NCI-H226 (cell line): ENCODE measurements at regions not wholly inside any gene's neighbourhood (a gene's known extent, or its start where the extent isn't known, plus 50 kb on each side); places are given as distances from the start of the nearest gene placed in this dataset.
"Not testable (repeated sequence)": the region's sequence is repeated elsewhere in the genome, so short reads cannot be mapped to it uniquely, and the experiment has no call there.

Experiments
- DNase-seq: peaks from one replicate; pipeline ENCODE4 v3.0.0-alpha.2; 2015

- no peak for DNase-seq
Measured at GRCh38 chr13:81597101-81597500, 1256.2 kb upstream of the SPRY2 start.

GRCh38 chr13:81596224-81596753, 1255.4 kb upstream of the SPRY2 start:
- DNase-seq: no peak

GRCh38 chr13:81591528-81592220, 1250.7 kb upstream of the SPRY2 start:
- DNase-seq: no peak

- DNase-seq: no peak
Measured at GRCh38 chr13:81582381-81582780, 1241.5 kb upstream of the SPRY2 start.

- no peak for DNase-seq
Measured at GRCh38 chr13:81577601-81578195, 1236.8 kb upstream of the SPRY2 start.

GRCh38 chr13:81568824-81569223, 1227.9 kb upstream of the SPRY2 start:
- DNase-seq: no peak

GRCh38 chr13:81565849-81566248, 1224.9 kb upstream of the SPRY2 start:
- no peak for DNase-seq

- DNase-seq: no peak
Measured at GRCh38 chr13:81563091-81563490, 1222.2 kb upstream of the SPRY2 start.

GRCh38 chr13:81562598-81562997, 1221.7 kb upstream of the SPRY2 start:
- no peak for DNase-seq

GRCh38 chr13:81551036-81551435, 1210.1 kb upstream of the SPRY2 start:
- no peak for DNase-seq

- not testable (repeated sequence) for DNase-seq
Measured at GRCh38 chr13:81546294-81546693, 1205.4 kb upstream of the SPRY2 start.

- DNase-seq: no peak
Measured at GRCh38 chr13:81540777-81541176, 1199.9 kb upstream of the SPRY2 start.

- DNase-seq: no peak
Measured at GRCh38 chr13:81539643-81540150, 1198.8 kb upstream of the SPRY2 start.

GRCh38 chr13:81498969-81499368, 1158.0 kb upstream of the SPRY2 start:
- no peak for DNase-seq

- DNase-seq: no peak
Measured at GRCh38 chr13:81493144-81493543, 1152.2 kb upstream of the SPRY2 start.

- no peak for DNase-seq
Measured at GRCh38 chr13:81492449-81492848, 1151.5 kb upstream of the SPRY2 start.

GRCh38 chr13:81488021-81488420, 1147.1 kb upstream of the SPRY2 start:
- DNase-seq: no peak

- DNase-seq: no peak
Measured at GRCh38 chr13:81487151-81487550, 1146.2 kb upstream of the SPRY2 start.

GRCh38 chr13:81480634-81481033, 1139.7 kb upstream of the SPRY2 start:
- no peak for DNase-seq

GRCh38 chr13:81473366-81473899, 1132.5 kb upstream of the SPRY2 start:
- no peak for DNase-seq

- no peak for DNase-seq
Measured at GRCh38 chr13:81458170-81458569, 1117.2 kb upstream of the SPRY2 start.

- no peak for DNase-seq
Measured at GRCh38 chr13:81446441-81446840, 1105.5 kb upstream of the SPRY2 start.

- no peak for DNase-seq
Measured at GRCh38 chr13:81442904-81443303, 1102.0 kb upstream of the SPRY2 start.

GRCh38 chr13:81425286-81425685, 1084.4 kb upstream of the SPRY2 start:
- no peak for DNase-seq
